Astrocyte (in vitro differentiated cells and primary cell): ENCODE measurements at regions not wholly inside any gene's neighbourhood (a gene's known extent, or its start where the extent isn't known, plus 50 kb on each side); places are given as distances from the start of the nearest gene placed in this dataset.

ENCODE experiments used
- DNase-seq: peaks from one replicate; pipeline ENCODE4 v3.0.0-alpha.2; 2010; ENCODE audit warnings: low read depth
- FAIRE-seq: peaks from 2 replicates; lab custom pipeline; 2011; peaks lifted over from hg19 to GRCh38; lab: Jason Lieb, UNC
- H2AFZ ChIP-seq: 2 replicates; pipeline ENCODE4 v1.6.0; 2012; ENCODE audit warnings: low read depth, low read length, inconsistent platforms
- H3K27ac ChIP-seq: 2 replicates; pipeline ENCODE4 v1.5.1; 2011; ENCODE audit warnings: low read depth, low read length, inconsistent platforms
- H3K27me3 ChIP-seq: 2 replicates; pipeline ENCODE4 v1.6.0; 2011; ENCODE audit warnings: low read length, inconsistent platforms; ENCODE audit not compliant: insufficient read depth
- H3K36me3 ChIP-seq: 2 replicates; pipeline ENCODE4 v1.5.1; 2011; ENCODE audit warnings: low read length, inconsistent platforms; ENCODE audit not compliant: insufficient read depth
- H3K4me1 ChIP-seq: 2 replicates; pipeline ENCODE4 v1.5.1; 2011; ENCODE audit warnings: low read length, inconsistent platforms; ENCODE audit not compliant: insufficient read depth
- H3K4me2 ChIP-seq: 2 replicates; pipeline ENCODE4 v1.6.0; 2012; ENCODE audit warnings: low read length, inconsistent platforms
- H3K4me3 ChIP-seq: 2 replicates; pipeline ENCODE4 v1.5.1; 2011; ENCODE audit warnings: low read depth, mild to moderate bottlenecking, low read length, inconsistent platforms; ENCODE audit not compliant: insufficient read depth
- H3K79me2 ChIP-seq: 2 replicates; pipeline ENCODE4 v1.6.0; 2012; ENCODE audit warnings: mild to moderate bottlenecking, low read length, inconsistent platforms; ENCODE audit not compliant: insufficient read depth
- H3K9ac ChIP-seq: 2 replicates; pipeline ENCODE4 v1.6.0; 2012; ENCODE audit warnings: mild to moderate bottlenecking, low read length, inconsistent platforms
- H3K9me3 ChIP-seq: 2 replicates; pipeline ENCODE4 v1.5.1; 2012; ENCODE audit warnings: low read depth, mild to moderate bottlenecking, low read length, inconsistent platforms; ENCODE audit not compliant: insufficient read depth
- H4K20me1 ChIP-seq: 2 replicates; pipeline ENCODE4 v1.6.0; 2012; ENCODE audit warnings: low read length, inconsistent platforms; ENCODE audit not compliant: insufficient read depth
- H3K27ac Mint-ChIP-seq: one replicate; pipeline ENCODE4 v1.8.0; 2021; ENCODE audit warnings: mild to moderate bottlenecking, mixed read lengths; ENCODE audit not compliant: unreplicated experiment
- H3K27me3 Mint-ChIP-seq: one replicate; pipeline ENCODE4 v1.8.0; 2021; ENCODE audit warnings: low read depth, mixed read lengths; ENCODE audit not compliant: unreplicated experiment
- H3K36me3 Mint-ChIP-seq: one replicate; pipeline ENCODE4 v1.8.0; 2021; ENCODE audit warnings: low read depth, mixed read lengths; ENCODE audit not compliant: unreplicated experiment
- H3K4me1 Mint-ChIP-seq: one replicate; pipeline ENCODE4 v1.8.0; 2021; ENCODE audit warnings: low read depth, mixed read lengths; ENCODE audit not compliant: unreplicated experiment
- H3K4me3 Mint-ChIP-seq: one replicate; pipeline ENCODE4 v1.8.0; 2021; ENCODE audit warnings: mild to moderate bottlenecking, moderate library complexity, mixed read lengths; ENCODE audit not compliant: unreplicated experiment
- H3K9me3 Mint-ChIP-seq: one replicate; pipeline ENCODE4 v1.8.0; 2021; ENCODE audit warnings: mild to moderate bottlenecking, mixed read lengths; ENCODE audit not compliant: unreplicated experiment
- EZH2 ChIP-seq: IDR thresholded peaks from 2 replicates; pipeline ENCODE4 v1.6.1; 2012; ENCODE audit warnings: mild to moderate bottlenecking, low read length, inconsistent platforms; ENCODE audit not compliant: insufficient read depth
- TF ChIP-seq, protein P1 (sequence below): IDR thresholded peaks from 2 replicates; pipeline ENCODE4 v1.5.1; 2011; ENCODE audit warnings: low read depth, mild to moderate bottlenecking, inconsistent platforms, low read length, moderate library complexity; ENCODE audit not compliant: insufficient read depth

DNA sequence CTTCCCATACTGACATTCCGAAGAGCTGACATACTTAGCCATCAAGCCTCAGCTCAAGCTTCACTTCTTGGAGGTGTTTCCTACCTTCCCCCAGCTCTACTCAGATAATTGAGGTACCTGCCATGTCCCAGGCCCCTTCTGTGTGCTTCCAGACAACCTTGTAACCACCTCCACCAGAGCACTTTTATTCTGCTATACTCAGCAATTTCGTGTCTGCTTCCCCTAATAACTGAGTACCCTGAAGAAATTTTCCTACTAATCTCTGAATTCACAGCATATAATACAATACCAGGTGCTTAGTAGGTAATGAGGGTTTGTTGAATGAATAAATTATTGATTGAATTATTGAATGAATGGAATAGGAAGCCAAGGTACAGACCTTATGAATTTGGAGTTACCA lies 605.5 kb downstream of the MID1IP1 start:
- Histone ChIP-seq H4K20me1 (no peaks in the 10 kb centered on the region), H3K4me3 (no peak overlapping the region), H3K9me3 (no peaks in the 10 kb centered on the region), H3K9ac (no peak overlapping the region), H3K4me2 (no peak overlapping the region), H3K79me2 (no peaks in the 10 kb centered on the region), H2AFZ (no peak overlapping the region), H3K4me1 (no peaks in the 10 kb centered on the region), H3K36me3 (no peaks in the 10 kb centered on the region), H3K27me3 (no peaks in the 10 kb centered on the region), H3K27ac (no peak overlapping the region)
- H3K4me1 Mint-ChIP-seq: peaks cover 3% of the 10 kb centered on the region
- peaks cover 24% of the 10 kb centered on the region for H3K27me3 Mint-ChIP-seq
- no peak for TF ChIP-seq EZH2
- TF ChIP-seq, protein P1, sequence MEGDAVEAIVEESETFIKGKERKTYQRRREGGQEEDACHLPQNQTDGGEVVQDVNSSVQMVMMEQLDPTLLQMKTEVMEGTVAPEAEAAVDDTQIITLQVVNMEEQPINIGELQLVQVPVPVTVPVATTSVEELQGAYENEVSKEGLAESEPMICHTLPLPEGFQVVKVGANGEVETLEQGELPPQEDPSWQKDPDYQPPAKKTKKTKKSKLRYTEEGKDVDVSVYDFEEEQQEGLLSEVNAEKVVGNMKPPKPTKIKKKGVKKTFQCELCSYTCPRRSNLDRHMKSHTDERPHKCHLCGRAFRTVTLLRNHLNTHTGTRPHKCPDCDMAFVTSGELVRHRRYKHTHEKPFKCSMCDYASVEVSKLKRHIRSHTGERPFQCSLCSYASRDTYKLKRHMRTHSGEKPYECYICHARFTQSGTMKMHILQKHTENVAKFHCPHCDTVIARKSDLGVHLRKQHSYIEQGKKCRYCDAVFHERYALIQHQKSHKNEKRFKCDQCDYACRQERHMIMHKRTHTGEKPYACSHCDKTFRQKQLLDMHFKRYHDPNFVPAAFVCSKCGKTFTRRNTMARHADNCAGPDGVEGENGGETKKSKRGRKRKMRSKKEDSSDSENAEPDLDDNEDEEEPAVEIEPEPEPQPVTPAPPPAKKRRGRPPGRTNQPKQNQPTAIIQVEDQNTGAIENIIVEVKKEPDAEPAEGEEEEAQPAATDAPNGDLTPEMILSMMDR: no peak
- H3K36me3 Mint-ChIP-seq: no peaks in the 10 kb centered on the region
- DNase-seq (no peak), FAIRE-seq (no peak)
- H3K27ac Mint-ChIP-seq: peak overlapping the region; percentile 41
- H3K4me3 Mint-ChIP-seq: no peak overlapping the region
- peaks cover 3% of the 10 kb centered on the region for H3K9me3 Mint-ChIP-seq

- no peaks in the 10 kb centered on the region for H3K27me3 ChIP-seq
- H4K20me1 ChIP-seq: no peaks in the 10 kb centered on the region
- Mint-ChIP-seq H3K27me3 (peaks cover 23% of the 10 kb centered on the region), H3K4me1 (peaks cover 3% of the 10 kb centered on the region), H3K27ac (no peak overlapping the region), H3K4me3 (no peak overlapping the region), H3K9me3 (no peaks in the 10 kb centered on the region), H3K36me3 (no peaks in the 10 kb centered on the region)
- H3K36me3 ChIP-seq: no peaks in the 10 kb centered on the region
- H3K4me1 ChIP-seq: no peaks in the 10 kb centered on the region
- H3K9ac ChIP-seq: no peak overlapping the region
- DNase-seq (peak; percentile 31), FAIRE-seq (peak; percentile 90)
- H3K79me2 ChIP-seq: no peaks in the 10 kb centered on the region
- H3K27ac ChIP-seq: no peak overlapping the region
- no peak overlapping the region for H3K4me2 ChIP-seq
- H3K9me3 ChIP-seq: no peaks in the 10 kb centered on the region
- no peak overlapping the region for H3K4me3 ChIP-seq
- H2AFZ ChIP-seq: no peak overlapping the region
- TF ChIP-seq, protein P1: no peak
- TF ChIP-seq EZH2: no peak
Observed at GRCh38 chrX:39409246-39409917, 608.1 kb downstream of the MID1IP1 start.

DNA sequence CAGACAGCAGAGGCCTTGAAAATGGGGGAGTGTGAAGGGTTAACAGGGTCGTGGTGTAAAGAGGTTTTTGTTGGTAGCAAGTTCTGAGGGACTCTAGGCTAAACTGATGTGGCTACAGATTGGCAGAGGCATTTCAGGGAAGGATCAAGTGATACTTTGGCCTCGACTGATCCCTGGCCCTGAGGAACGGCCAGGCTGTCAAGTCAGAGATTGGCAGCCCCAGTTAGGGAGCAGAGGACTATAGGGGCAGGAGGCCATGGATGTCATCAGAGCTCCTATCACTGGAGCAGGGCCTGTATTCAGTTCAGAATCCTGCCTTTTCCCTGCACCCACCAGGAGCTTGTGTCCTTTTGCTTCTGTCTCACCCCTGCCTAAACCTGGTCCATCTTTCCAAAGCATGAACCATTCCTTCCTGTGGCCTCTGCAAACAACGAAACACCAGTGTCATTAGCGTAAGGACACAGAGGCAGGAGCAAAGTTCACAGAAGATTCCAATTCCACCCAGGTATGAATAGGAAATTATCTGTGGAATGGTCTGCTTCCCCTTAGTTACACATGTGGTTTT lies 613.1 kb downstream of the MID1IP1 start:
- Histone ChIP-seq H3K4me2 (no peak overlapping the region), H3K9me3 (no peaks in the 10 kb centered on the region), H3K4me3 (no peak overlapping the region), H3K36me3 (no peaks in the 10 kb centered on the region), H3K4me1 (no peaks in the 10 kb centered on the region), H3K79me2 (no peaks in the 10 kb centered on the region), H2AFZ (no peak overlapping the region), H3K27ac (no peak overlapping the region), H3K9ac (no peak overlapping the region), H4K20me1 (no peaks in the 10 kb centered on the region), H3K27me3 (peaks cover 1% of the 10 kb centered on the region)
- no peak overlapping the region for H3K27ac Mint-ChIP-seq
- DNase-seq: no peak
- peaks cover 8% of the 10 kb centered on the region for H3K4me1 Mint-ChIP-seq
- peaks cover 13% of the 10 kb centered on the region for H3K27me3 Mint-ChIP-seq
- H3K36me3 Mint-ChIP-seq: no peaks in the 10 kb centered on the region
- no peak for FAIRE-seq
- no peak overlapping the region for H3K4me3 Mint-ChIP-seq
- H3K9me3 Mint-ChIP-seq: no peaks in the 10 kb centered on the region
- TF ChIP-seq, protein P1: no peak
- no peak for TF ChIP-seq EZH2
